ENCODE measurements at regions not wholly inside any gene's neighbourhood (a gene's known extent, or its start where the extent isn't known, plus 50 kb on each side); places are given as distances from the start of the nearest gene placed in this dataset.

- H4K20me1 ChIP-seq (ENCODE audit: insufficient read depth, low read depth, low read length), result no peaks in the 10 kb centered on the region
- no peaks in the 10 kb centered on the region for H3K9me2 ChIP-seq (replicated peaks; ENCODE audit: insufficient read depth, low read length)
- no peaks in the 10 kb centered on the region for H3K4me1 ChIP-seq (ENCODE audit: low read length)
- H3K4me3 ChIP-seq (ENCODE audit: low read length), result no peak overlapping the region
- H3K27me3 ChIP-seq (ENCODE audit: low read length), result peaks cover 2% of the 10 kb centered on the region; the same call in 1 of the 2 replicates
- H3K9ac ChIP-seq (ENCODE audit: low read length), result no peak overlapping the region
- no peaks in the 10 kb centered on the region for H3K79me2 ChIP-seq (ENCODE audit: low read length)
- no peak overlapping the region for H3K27ac ChIP-seq (ENCODE audit: low read length)
- H2AFZ ChIP-seq (ENCODE audit: low read length), result no peak overlapping the region
- H3K36me3 ChIP-seq (ENCODE audit: insufficient read depth, low read length), result no peaks in the 10 kb centered on the region
- DNase-seq, result no peak
- H3K4me2 ChIP-seq (ENCODE audit: low read depth, low read length, poor library complexity, severe bottlenecking), result no peak overlapping the region
- no peaks in the 10 kb centered on the region for H3K9me3 ChIP-seq (ENCODE audit: low read length)
These were observed 816.3 kb upstream of the HS6ST1 start for GRCh38 chr2:129135017-129135416.

- Histone ChIP-seq H3K9me2 (replicated peaks; ENCODE audit: insufficient read depth, low read length) (no peaks in the 10 kb centered on the region), H3K4me3 (ENCODE audit: low read length) (no peak overlapping the region), H3K27me3 (ENCODE audit: low read length) (0 out of 2 replicates have a peak, but pooled peaks cover 2% of the 10 kb centered on the region), H3K4me1 (ENCODE audit: low read length) (no peaks in the 10 kb centered on the region), H2AFZ (ENCODE audit: low read length) (no peak overlapping the region), H3K79me2 (ENCODE audit: low read length) (no peaks in the 10 kb centered on the region), H4K20me1 (ENCODE audit: insufficient read depth, low read depth, low read length) (no peaks in the 10 kb centered on the region), H3K9ac (ENCODE audit: low read length) (no peak overlapping the region), H3K4me2 (ENCODE audit: low read depth, low read length, poor library complexity, severe bottlenecking) (no peak overlapping the region), H3K27ac (ENCODE audit: low read length) (no peak overlapping the region), H3K9me3 (ENCODE audit: low read length) (no peaks in the 10 kb centered on the region), H3K36me3 (ENCODE audit: insufficient read depth, low read length) (no peaks in the 10 kb centered on the region)
- DNase-seq, result no peak
These were observed 820.7 kb upstream of the HS6ST1 start for GRCh38 chr2:129139380-129139779.

GRCh38 chr2:129142465-129142864 is 823.8 kb upstream of the HS6ST1 start:
- Histone ChIP-seq H3K4me3 (ENCODE audit: low read length) (no peak overlapping the region), H3K9ac (ENCODE audit: low read length) (no peak overlapping the region), H3K79me2 (ENCODE audit: low read length) (no peaks in the 10 kb centered on the region), H3K9me3 (ENCODE audit: low read length) (no peaks in the 10 kb centered on the region), H3K4me2 (ENCODE audit: low read depth, low read length, poor library complexity, severe bottlenecking) (no peak overlapping the region), H4K20me1 (ENCODE audit: insufficient read depth, low read depth, low read length) (no peaks in the 10 kb centered on the region), H3K27me3 (ENCODE audit: low read length) (0 out of 2 replicates have a peak, but pooled peaks cover 2% of the 10 kb centered on the region), H3K36me3 (ENCODE audit: insufficient read depth, low read length) (no peaks in the 10 kb centered on the region), H2AFZ (ENCODE audit: low read length) (no peak overlapping the region), H3K27ac (ENCODE audit: low read length) (no peak overlapping the region), H3K4me1 (ENCODE audit: low read length) (no peaks in the 10 kb centered on the region), H3K9me2 (replicated peaks; ENCODE audit: insufficient read depth, low read length) (0 out of 2 replicates have a peak, but pooled peaks cover 4% of the 10 kb centered on the region)
- DNase-seq, result no peak

- Histone ChIP-seq H2AFZ (ENCODE audit: low read length) (no peak overlapping the region), H3K4me2 (ENCODE audit: low read depth, low read length, poor library complexity, severe bottlenecking) (no peak overlapping the region), H3K27me3 (ENCODE audit: low read length) (0 out of 2 replicates have a peak, but pooled peaks cover 2% of the 10 kb centered on the region), H3K4me3 (ENCODE audit: low read length) (no peak overlapping the region), H3K36me3 (ENCODE audit: insufficient read depth, low read length) (no peaks in the 10 kb centered on the region), H3K27ac (ENCODE audit: low read length) (no peak overlapping the region), H3K9me3 (ENCODE audit: low read length) (no peaks in the 10 kb centered on the region; the same call in 1 of the 2 replicates), H3K9me2 (replicated peaks; ENCODE audit: insufficient read depth, low read length) (peaks cover 4% of the 10 kb centered on the region; the same call in 1 of the 2 replicates), H4K20me1 (ENCODE audit: insufficient read depth, low read depth, low read length) (no peaks in the 10 kb centered on the region), H3K9ac (ENCODE audit: low read length) (no peak overlapping the region), H3K79me2 (ENCODE audit: low read length) (no peaks in the 10 kb centered on the region), H3K4me1 (ENCODE audit: low read length) (no peaks in the 10 kb centered on the region)
- no peak for DNase-seq
These were observed 825.6 kb upstream of the HS6ST1 start for GRCh38 chr2:129144082-129144791.

- Histone ChIP-seq H3K4me3 (ENCODE audit: low read length) (no peak overlapping the region), H3K9ac (ENCODE audit: low read length) (no peak overlapping the region), H3K27me3 (ENCODE audit: low read length) (no peaks in the 10 kb centered on the region), H3K36me3 (ENCODE audit: insufficient read depth, low read length) (no peaks in the 10 kb centered on the region), H3K27ac (ENCODE audit: low read length) (no peak overlapping the region), H3K9me3 (ENCODE audit: low read length) (no peaks in the 10 kb centered on the region; the same call in 1 of the 2 replicates), H3K9me2 (replicated peaks; ENCODE audit: insufficient read depth, low read length) (no peaks in the 10 kb centered on the region; the same call in 1 of the 2 replicates), H3K4me2 (ENCODE audit: low read depth, low read length, poor library complexity, severe bottlenecking) (no peak overlapping the region), H4K20me1 (ENCODE audit: insufficient read depth, low read depth, low read length) (no peaks in the 10 kb centered on the region), H3K79me2 (ENCODE audit: low read length) (no peaks in the 10 kb centered on the region), H2AFZ (ENCODE audit: low read length) (no peak overlapping the region), H3K4me1 (ENCODE audit: low read length) (no peaks in the 10 kb centered on the region)
- DNase-seq, result no peak
These were observed 827.0 kb upstream of the RAB6C start for GRCh38 chr2:129152514-129152913.

- DNase-seq, result no peak
- no peaks in the 10 kb centered on the region for H3K9me2 ChIP-seq (replicated peaks; ENCODE audit: insufficient read depth, low read length)
- H3K4me2 ChIP-seq (ENCODE audit: low read depth, low read length, poor library complexity, severe bottlenecking), result no peak overlapping the region
- H3K36me3 ChIP-seq (ENCODE audit: insufficient read depth, low read length), result no peaks in the 10 kb centered on the region
- H3K27ac ChIP-seq (ENCODE audit: low read length), result no peak overlapping the region
- H3K79me2 ChIP-seq (ENCODE audit: low read length), result no peaks in the 10 kb centered on the region
- no peaks in the 10 kb centered on the region for H3K27me3 ChIP-seq (ENCODE audit: low read length)
- H3K4me1 ChIP-seq (ENCODE audit: low read length), result no peaks in the 10 kb centered on the region
- no peak overlapping the region for H2AFZ ChIP-seq (ENCODE audit: low read length)
- no peaks in the 10 kb centered on the region for H3K9me3 ChIP-seq (ENCODE audit: low read length)
- H3K9ac ChIP-seq (ENCODE audit: low read length), result no peak overlapping the region
- no peaks in the 10 kb centered on the region for H4K20me1 ChIP-seq (ENCODE audit: insufficient read depth, low read depth, low read length)
- no peak overlapping the region for H3K4me3 ChIP-seq (ENCODE audit: low read length)
These were observed 818.6 kb upstream of the RAB6C start for GRCh38 chr2:129160879-129161278.

GRCh38 chr2:129164220-129164949 is 815.1 kb upstream of the RAB6C start:
- Histone ChIP-seq H3K9me3 (ENCODE audit: low read length) (no peaks in the 10 kb centered on the region), H2AFZ (ENCODE audit: low read length) (no peak overlapping the region), H3K4me1 (ENCODE audit: low read length) (no peaks in the 10 kb centered on the region), H3K27me3 (ENCODE audit: low read length) (no peaks in the 10 kb centered on the region), H3K27ac (ENCODE audit: low read length) (no peak overlapping the region), H3K9ac (ENCODE audit: low read length) (no peak overlapping the region), H3K36me3 (ENCODE audit: insufficient read depth, low read length) (no peaks in the 10 kb centered on the region), H3K79me2 (ENCODE audit: low read length) (no peaks in the 10 kb centered on the region), H3K9me2 (replicated peaks; ENCODE audit: insufficient read depth, low read length) (no peaks in the 10 kb centered on the region), H3K4me3 (ENCODE audit: low read length) (no peak overlapping the region), H3K4me2 (ENCODE audit: low read depth, low read length, poor library complexity, severe bottlenecking) (no peak overlapping the region), H4K20me1 (ENCODE audit: insufficient read depth, low read depth, low read length) (no peaks in the 10 kb centered on the region)
- DNase-seq, result no peak

GRCh38 chr2:129165006-129165405 is 814.5 kb upstream of the RAB6C start:
- no peaks in the 10 kb centered on the region for H3K79me2 ChIP-seq (ENCODE audit: low read length)
- no peak overlapping the region for H3K4me3 ChIP-seq (ENCODE audit: low read length)
- DNase-seq, result no peak
- no peaks in the 10 kb centered on the region for H3K36me3 ChIP-seq (ENCODE audit: insufficient read depth, low read length)
- no peaks in the 10 kb centered on the region for H3K9me3 ChIP-seq (ENCODE audit: low read length)
- H3K4me1 ChIP-seq (ENCODE audit: low read length), result no peaks in the 10 kb centered on the region
- H3K4me2 ChIP-seq (ENCODE audit: low read depth, low read length, poor library complexity, severe bottlenecking), result no peak overlapping the region
- H3K9ac ChIP-seq (ENCODE audit: low read length), result no peak overlapping the region
- no peaks in the 10 kb centered on the region for H3K9me2 ChIP-seq (replicated peaks; ENCODE audit: insufficient read depth, low read length)
- no peaks in the 10 kb centered on the region for H4K20me1 ChIP-seq (ENCODE audit: insufficient read depth, low read depth, low read length)
- H3K27ac ChIP-seq (ENCODE audit: low read length), result no peak overlapping the region
- no peaks in the 10 kb centered on the region for H3K27me3 ChIP-seq (ENCODE audit: low read length)
- H2AFZ ChIP-seq (ENCODE audit: low read length), result no peak overlapping the region
